GM12878 (cell line): ENCODE measurements at regions not wholly inside any gene's neighbourhood (a gene's known extent, or its start where the extent isn't known, plus 50 kb on each side); places are given as distances from the start of the nearest gene placed in this dataset.

Source experiments
- CBX3 ChIP-seq: fragments of 200-600 bp; sonication (generic); IDR thresholded peaks from 2 replicates; pipeline ENCODE4 v1.6.1; 2016; ENCODE audit warnings: low read depth, borderline replicate concordance
- IKZF1 ChIP-seq: fragments of 450-650 bp; conservative IDR thresholded peaks from 2 replicates; pipeline ENCODE4 v1.6.1; 2017; ENCODE audit warnings: antibody characterized with exemption, mild to moderate bottlenecking
- JUNB ChIP-seq: IDR thresholded peaks from 2 replicates; pipeline ENCODE4 v1.6.1; 2016; ENCODE audit warnings: antibody characterized with exemption, mild to moderate bottlenecking
- LARP7 ChIP-seq: fragments of 450-650 bp; IDR thresholded peaks from 2 replicates; pipeline ENCODE4 v1.6.1; 2017; ENCODE audit warnings: mild to moderate bottlenecking
- NBN ChIP-seq: fragments of 450-650 bp; IDR thresholded peaks from 2 replicates; pipeline ENCODE4 v1.6.1; 2016
- NRF1 ChIP-seq: conservative IDR thresholded peaks from 2 replicates; pipeline ENCODE4 v1.6.1; 2011; ENCODE audit warnings: mild to moderate bottlenecking, low read depth, low read length, improper control_type of control experiment
- TF ChIP-seq, protein P1 (sequence below): fragments of 450-650 bp; IDR thresholded peaks from 2 replicates; pipeline ENCODE4 v1.6.1; 2014; ENCODE audit warnings: mild to moderate bottlenecking
- TF ChIP-seq, protein P2 (sequence below): fragments of 450-650 bp; conservative IDR thresholded peaks from 2 replicates; pipeline ENCODE4 v1.6.1; 2017; ENCODE audit warnings: mild to moderate bottlenecking, moderate library complexity
- TF ChIP-seq, protein P3 (sequence below): fragments of 450-650 bp; IDR thresholded peaks from 2 replicates; pipeline ENCODE4 v1.6.1; 2017; ENCODE audit warnings: mild to moderate bottlenecking
- TF ChIP-seq, protein P4 (sequence below): fragments of 450-650 bp; IDR thresholded peaks from 2 replicates; pipeline ENCODE4 v1.6.1; 2017; ENCODE audit warnings: mild to moderate bottlenecking, low read depth, inconsistent platforms; ENCODE audit not compliant: poor library complexity, severe bottlenecking

DNA sequence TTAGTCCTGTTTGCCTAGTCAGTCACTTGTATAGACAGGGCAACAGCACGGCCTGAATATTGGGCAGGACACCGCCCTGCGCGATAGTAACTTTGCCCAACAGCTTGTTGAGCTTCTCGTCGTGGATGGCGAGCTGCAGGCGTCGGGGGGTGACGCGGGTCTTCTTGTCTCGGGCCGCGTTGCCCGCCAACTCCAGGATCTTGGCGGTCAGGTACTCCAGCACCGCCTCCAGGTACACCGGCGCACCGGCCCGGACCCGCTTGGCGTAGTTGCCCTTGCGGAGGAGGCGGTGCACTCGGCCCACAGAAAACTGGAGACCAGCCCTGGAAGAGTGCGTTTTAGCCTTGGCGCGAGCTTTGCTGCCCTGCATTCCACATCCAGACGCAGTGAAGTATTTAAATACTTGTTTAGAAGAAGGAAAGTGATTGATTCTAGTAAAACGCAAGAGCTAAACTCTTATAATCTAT, 92.8 kb upstream of the BTN3A2 start (continued):
- no peak for TF ChIP-seq JUNB
- peak; percentile 49; the same call in 1 of the 2 replicates for TF ChIP-seq LARP7
- TF ChIP-seq NRF1, result no peak
- TF ChIP-seq CBX3, result no peak
- TF ChIP-seq, protein P1, sequence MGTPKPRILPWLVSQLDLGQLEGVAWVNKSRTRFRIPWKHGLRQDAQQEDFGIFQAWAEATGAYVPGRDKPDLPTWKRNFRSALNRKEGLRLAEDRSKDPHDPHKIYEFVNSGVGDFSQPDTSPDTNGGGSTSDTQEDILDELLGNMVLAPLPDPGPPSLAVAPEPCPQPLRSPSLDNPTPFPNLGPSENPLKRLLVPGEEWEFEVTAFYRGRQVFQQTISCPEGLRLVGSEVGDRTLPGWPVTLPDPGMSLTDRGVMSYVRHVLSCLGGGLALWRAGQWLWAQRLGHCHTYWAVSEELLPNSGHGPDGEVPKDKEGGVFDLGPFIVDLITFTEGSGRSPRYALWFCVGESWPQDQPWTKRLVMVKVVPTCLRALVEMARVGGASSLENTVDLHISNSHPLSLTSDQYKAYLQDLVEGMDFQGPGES, result no peak
- TF ChIP-seq, protein P2, sequence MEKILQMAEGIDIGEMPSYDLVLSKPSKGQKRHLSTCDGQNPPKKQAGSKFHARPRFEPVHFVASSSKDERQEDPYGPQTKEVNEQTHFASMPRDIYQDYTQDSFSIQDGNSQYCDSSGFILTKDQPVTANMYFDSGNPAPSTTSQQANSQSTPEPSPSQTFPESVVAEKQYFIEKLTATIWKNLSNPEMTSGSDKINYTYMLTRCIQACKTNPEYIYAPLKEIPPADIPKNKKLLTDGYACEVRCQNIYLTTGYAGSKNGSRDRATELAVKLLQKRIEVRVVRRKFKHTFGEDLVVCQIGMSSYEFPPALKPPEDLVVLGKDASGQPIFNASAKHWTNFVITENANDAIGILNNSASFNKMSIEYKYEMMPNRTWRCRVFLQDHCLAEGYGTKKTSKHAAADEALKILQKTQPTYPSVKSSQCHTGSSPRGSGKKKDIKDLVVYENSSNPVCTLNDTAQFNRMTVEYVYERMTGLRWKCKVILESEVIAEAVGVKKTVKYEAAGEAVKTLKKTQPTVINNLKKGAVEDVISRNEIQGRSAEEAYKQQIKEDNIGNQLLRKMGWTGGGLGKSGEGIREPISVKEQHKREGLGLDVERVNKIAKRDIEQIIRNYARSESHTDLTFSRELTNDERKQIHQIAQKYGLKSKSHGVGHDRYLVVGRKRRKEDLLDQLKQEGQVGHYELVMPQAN, result peak; percentile 71; the same call in 1 of the 2 replicates
- peak; percentile 32 for TF ChIP-seq IKZF1
- TF ChIP-seq, protein P3, sequence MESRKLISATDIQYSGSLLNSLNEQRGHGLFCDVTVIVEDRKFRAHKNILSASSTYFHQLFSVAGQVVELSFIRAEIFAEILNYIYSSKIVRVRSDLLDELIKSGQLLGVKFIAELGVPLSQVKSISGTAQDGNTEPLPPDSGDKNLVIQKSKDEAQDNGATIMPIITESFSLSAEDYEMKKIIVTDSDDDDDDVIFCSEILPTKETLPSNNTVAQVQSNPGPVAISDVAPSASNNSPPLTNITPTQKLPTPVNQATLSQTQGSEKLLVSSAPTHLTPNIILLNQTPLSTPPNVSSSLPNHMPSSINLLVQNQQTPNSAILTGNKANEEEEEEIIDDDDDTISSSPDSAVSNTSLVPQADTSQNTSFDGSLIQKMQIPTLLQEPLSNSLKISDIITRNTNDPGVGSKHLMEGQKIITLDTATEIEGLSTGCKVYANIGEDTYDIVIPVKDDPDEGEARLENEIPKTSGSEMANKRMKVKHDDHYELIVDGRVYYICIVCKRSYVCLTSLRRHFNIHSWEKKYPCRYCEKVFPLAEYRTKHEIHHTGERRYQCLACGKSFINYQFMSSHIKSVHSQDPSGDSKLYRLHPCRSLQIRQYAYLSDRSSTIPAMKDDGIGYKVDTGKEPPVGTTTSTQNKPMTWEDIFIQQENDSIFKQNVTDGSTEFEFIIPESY, result no peak
- TF ChIP-seq NBN, result no peak
- TF ChIP-seq, protein P4, sequence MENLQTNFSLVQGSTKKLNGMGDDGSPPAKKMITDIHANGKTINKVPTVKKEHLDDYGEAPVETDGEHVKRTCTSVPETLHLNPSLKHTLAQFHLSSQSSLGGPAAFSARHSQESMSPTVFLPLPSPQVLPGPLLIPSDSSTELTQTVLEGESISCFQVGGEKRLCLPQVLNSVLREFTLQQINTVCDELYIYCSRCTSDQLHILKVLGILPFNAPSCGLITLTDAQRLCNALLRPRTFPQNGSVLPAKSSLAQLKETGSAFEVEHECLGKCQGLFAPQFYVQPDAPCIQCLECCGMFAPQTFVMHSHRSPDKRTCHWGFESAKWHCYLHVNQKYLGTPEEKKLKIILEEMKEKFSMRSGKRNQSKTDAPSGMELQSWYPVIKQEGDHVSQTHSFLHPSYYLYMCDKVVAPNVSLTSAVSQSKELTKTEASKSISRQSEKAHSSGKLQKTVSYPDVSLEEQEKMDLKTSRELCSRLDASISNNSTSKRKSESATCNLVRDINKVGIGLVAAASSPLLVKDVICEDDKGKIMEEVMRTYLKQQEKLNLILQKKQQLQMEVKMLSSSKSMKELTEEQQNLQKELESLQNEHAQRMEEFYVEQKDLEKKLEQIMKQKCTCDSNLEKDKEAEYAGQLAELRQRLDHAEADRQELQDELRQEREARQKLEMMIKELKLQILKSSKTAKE, result peak; percentile 8
